Skeletal muscle satellite cell (primary cell): ENCODE measurements at regions not wholly inside any gene's neighbourhood (a gene's known extent, or its start where the extent isn't known, plus 50 kb on each side); places are given as distances from the start of the nearest gene placed in this dataset.

ENCODE experiments used
- H3K27me3 ChIP-seq: 2 replicates; pipeline ENCODE4 v1.7.0; 2013; ENCODE audit warnings: low read length; ENCODE audit not compliant: control insufficient read depth, insufficient read depth
- H3K36me3 ChIP-seq: 2 replicates; pipeline ENCODE4 v1.7.0; 2013; ENCODE audit warnings: mild to moderate bottlenecking, control low read depth, low read length; ENCODE audit not compliant: insufficient read depth
- H3K4me1 ChIP-seq: 2 replicates; pipeline ENCODE4 v1.7.0; 2013; ENCODE audit warnings: low read length; ENCODE audit not compliant: control insufficient read depth, insufficient read depth
- H3K4me2 ChIP-seq: 2 replicates; pipeline ENCODE4 v1.7.0; 2013; ENCODE audit warnings: mild to moderate bottlenecking, low read length
- H3K4me3 ChIP-seq: 2 replicates; pipeline ENCODE4 v1.7.0; 2013; ENCODE audit warnings: low read length
- H3K9ac ChIP-seq: 2 replicates; pipeline ENCODE4 v1.7.0; 2013; ENCODE audit warnings: mild to moderate bottlenecking, low read depth, low read length, moderate library complexity
- H3K9me3 ChIP-seq: replicated peaks from 2 replicates; pipeline ENCODE4 v1.7.0; 2013; ENCODE audit warnings: mild to moderate bottlenecking, control low read depth, low read length

- Histone ChIP-seq H3K27me3 (no peaks in the 10 kb centered on the region), H3K36me3 (no peaks in the 10 kb centered on the region), H3K9me3 (no peaks in the 10 kb centered on the region), H3K9ac (no peak overlapping the region), H3K4me2 (no peak overlapping the region), H3K4me1 (no peaks in the 10 kb centered on the region), H3K4me3 (no peak overlapping the region)
Observed at GRCh38 chr5:67483453-67484030, 286.9 kb upstream of the CD180 start.

- no peak overlapping the region for H3K4me2 ChIP-seq
- H3K36me3 ChIP-seq: no peaks in the 10 kb centered on the region
- H3K9me3 ChIP-seq: no peaks in the 10 kb centered on the region
- peaks cover 6% of the 10 kb centered on the region for H3K4me1 ChIP-seq
- H3K4me3 ChIP-seq: no peak overlapping the region
- H3K9ac ChIP-seq: no peak overlapping the region
- no peaks in the 10 kb centered on the region for H3K27me3 ChIP-seq
Observed at GRCh38 chr5:67481362-67481761, 284.8 kb upstream of the CD180 start.

GRCh38 chr5:67478337-67478736 lies 281.7 kb upstream of the CD180 start:
- Histone ChIP-seq H3K4me3 (no peak overlapping the region), H3K27me3 (no peaks in the 10 kb centered on the region), H3K4me2 (no peak overlapping the region), H3K36me3 (no peaks in the 10 kb centered on the region), H3K9ac (no peak overlapping the region), H3K9me3 (no peaks in the 10 kb centered on the region), H3K4me1 (peaks cover 6% of the 10 kb centered on the region)

GRCh38 chr5:67476995-67477394 lies 280.4 kb upstream of the CD180 start:
- no peak overlapping the region for H3K9ac ChIP-seq
- no peak overlapping the region for H3K4me2 ChIP-seq
- H3K36me3 ChIP-seq: no peaks in the 10 kb centered on the region
- H3K27me3 ChIP-seq: no peaks in the 10 kb centered on the region
- no peaks in the 10 kb centered on the region for H3K9me3 ChIP-seq
- H3K4me3 ChIP-seq: no peak overlapping the region
- peaks cover 6% of the 10 kb centered on the region for H3K4me1 ChIP-seq

GRCh38 chr5:67476531-67476930 lies 279.9 kb upstream of the CD180 start:
- no peak overlapping the region for H3K4me3 ChIP-seq
- no peaks in the 10 kb centered on the region for H3K27me3 ChIP-seq
- no peak overlapping the region for H3K4me2 ChIP-seq
- H3K9ac ChIP-seq: no peak overlapping the region
- H3K36me3 ChIP-seq: no peaks in the 10 kb centered on the region
- H3K4me1 ChIP-seq: peaks cover 6% of the 10 kb centered on the region
- no peaks in the 10 kb centered on the region for H3K9me3 ChIP-seq

GRCh38 chr5:67475489-67475888 lies 278.9 kb upstream of the CD180 start:
- Histone ChIP-seq H3K9ac (no peak overlapping the region), H3K9me3 (no peaks in the 10 kb centered on the region), H3K27me3 (no peaks in the 10 kb centered on the region), H3K4me3 (no peak overlapping the region), H3K36me3 (no peaks in the 10 kb centered on the region), H3K4me2 (no peak overlapping the region), H3K4me1 (peaks cover 6% of the 10 kb centered on the region)

- no peak overlapping the region for H3K4me2 ChIP-seq
- H3K36me3 ChIP-seq: no peaks in the 10 kb centered on the region
- no peaks in the 10 kb centered on the region for H3K9me3 ChIP-seq
- no peaks in the 10 kb centered on the region for H3K27me3 ChIP-seq
- H3K4me3 ChIP-seq: no peak overlapping the region
- H3K9ac ChIP-seq: no peak overlapping the region
- peaks cover 6% of the 10 kb centered on the region for H3K4me1 ChIP-seq
Observed at GRCh38 chr5:67474597-67475238, 278.1 kb upstream of the CD180 start.

GRCh38 chr5:67467110-67467509 lies 270.5 kb upstream of the CD180 start:
- Histone ChIP-seq H3K36me3 (no peaks in the 10 kb centered on the region), H3K27me3 (no peaks in the 10 kb centered on the region), H3K4me2 (no peak overlapping the region), H3K9ac (no peak overlapping the region), H3K4me3 (no peak overlapping the region), H3K9me3 (no peaks in the 10 kb centered on the region), H3K4me1 (no peaks in the 10 kb centered on the region)

- Histone ChIP-seq H3K4me1 (no peaks in the 10 kb centered on the region), H3K27me3 (no peaks in the 10 kb centered on the region), H3K4me2 (no peak overlapping the region), H3K9ac (no peak overlapping the region), H3K9me3 (no peaks in the 10 kb centered on the region), H3K4me3 (no peak overlapping the region), H3K36me3 (no peaks in the 10 kb centered on the region)
Observed at GRCh38 chr5:67465537-67466207, 269.1 kb upstream of the CD180 start.

- Histone ChIP-seq H3K36me3 (no peaks in the 10 kb centered on the region), H3K4me3 (no peak overlapping the region), H3K9me3 (no peaks in the 10 kb centered on the region)
Observed at GRCh38 chr5:67462147-67462546, 265.5 kb upstream of the CD180 start.

GRCh38 chr5:67459253-67459652 lies 262.7 kb upstream of the CD180 start:
- Histone ChIP-seq H3K9ac (no peak overlapping the region), H3K4me3 (no peak overlapping the region), H3K4me1 (no peaks in the 10 kb centered on the region), H3K36me3 (no peaks in the 10 kb centered on the region), H3K4me2 (no peak overlapping the region), H3K27me3 (no peaks in the 10 kb centered on the region), H3K9me3 (no peaks in the 10 kb centered on the region)

More at GRCh38 chr5:67462147-67462546, 265.5 kb upstream of the CD180 start:
- no peaks in the 10 kb centered on the region for H3K4me1 ChIP-seq
- no peak overlapping the region for H3K9ac ChIP-seq
- H3K27me3 ChIP-seq: no peaks in the 10 kb centered on the region
- no peak overlapping the region for H3K4me2 ChIP-seq

- no peak overlapping the region for H3K4me2 ChIP-seq
- no peak overlapping the region for H3K9ac ChIP-seq
- no peaks in the 10 kb centered on the region for H3K4me1 ChIP-seq
- H3K36me3 ChIP-seq: no peaks in the 10 kb centered on the region
- no peak overlapping the region for H3K4me3 ChIP-seq
- no peaks in the 10 kb centered on the region for H3K27me3 ChIP-seq
- no peaks in the 10 kb centered on the region for H3K9me3 ChIP-seq
Observed at GRCh38 chr5:67455970-67456369, 259.4 kb upstream of the CD180 start.
